H1 (cell line): ENCODE measurements at regions not wholly inside any gene's neighbourhood (a gene's known extent, or its start where the extent isn't known, plus 50 kb on each side); places are given as distances from the start of the nearest gene placed in this dataset.

Experiments used
- EZH2 ChIP-seq: fragments of 200-600 bp; sonication (generic); IDR thresholded peaks from 2 replicates; pipeline ENCODE4 v1.7.1; 2012; ENCODE audit warnings: low read depth, mild to moderate bottlenecking, moderate library complexity, low read length, inconsistent platforms; ENCODE audit not compliant: severe bottlenecking
- JUN ChIP-seq: IDR thresholded peaks from 2 replicates; pipeline ENCODE4 v1.6.1; 2011; ENCODE audit warnings: low read depth, mild to moderate bottlenecking, improper control_type of control experiment, low read length
- POLR2AphosphoS5 ChIP-seq: IDR thresholded peaks from 2 replicates; pipeline ENCODE4 v1.6.1; 2011; ENCODE audit warnings: low read depth, low read length
- TAF1 ChIP-seq: IDR thresholded peaks from 2 replicates; pipeline ENCODE4 v1.6.1; 2011; ENCODE audit warnings: mild to moderate bottlenecking, low read depth, low read length
- TF ChIP-seq, protein P1 (sequence below), 3 experiments: IDR thresholded peaks; 1 replicate in 2 of 3; 2 replicates in 1 of 3; pipeline versions ENCODE4 v1.5.1 to v1.6.1; 2011; ENCODE audit warnings: low read length in 3 of 3, mild to moderate bottlenecking in 3 of 3, inconsistent platforms in 2 of 3, low read depth in 1 of 3, moderate library complexity in 1 of 3; ENCODE audit not compliant: insufficient read depth in 1 of 3; ENCODE audit errors: control extremely low read depth in 1 of 3
- TF ChIP-seq, protein P2 (sequence below): IDR thresholded peaks from 2 replicates; pipeline ENCODE4 v1.6.1; 2011; ENCODE audit warnings: low read depth, mild to moderate bottlenecking, low read length; ENCODE audit not compliant: insufficient read depth

DNA sequence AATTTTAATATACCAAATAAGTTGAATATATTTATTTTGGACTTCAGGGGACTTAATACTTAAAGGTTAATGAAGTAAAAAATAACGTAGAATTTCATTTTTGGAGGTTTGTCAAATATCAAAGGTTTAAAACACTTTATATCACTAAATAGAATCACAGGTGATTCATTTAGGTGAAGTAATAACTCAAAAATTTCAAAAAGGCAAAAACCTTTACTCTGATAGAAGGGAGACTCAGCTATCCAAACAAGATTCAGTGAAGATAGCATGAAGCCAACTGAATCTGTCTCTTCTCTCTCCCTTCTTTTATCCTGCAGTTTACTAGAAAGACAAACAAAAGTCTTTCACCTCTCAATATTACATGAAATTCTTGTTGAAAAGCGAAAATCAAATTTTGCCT, 110.2 kb upstream of the CYSLTR1 start:
- TF ChIP-seq POLR2AphosphoS5 (no peak), TAF1 (no peak), JUN (no peak), EZH2 (no peak)
- TF ChIP-seq, protein P1, sequence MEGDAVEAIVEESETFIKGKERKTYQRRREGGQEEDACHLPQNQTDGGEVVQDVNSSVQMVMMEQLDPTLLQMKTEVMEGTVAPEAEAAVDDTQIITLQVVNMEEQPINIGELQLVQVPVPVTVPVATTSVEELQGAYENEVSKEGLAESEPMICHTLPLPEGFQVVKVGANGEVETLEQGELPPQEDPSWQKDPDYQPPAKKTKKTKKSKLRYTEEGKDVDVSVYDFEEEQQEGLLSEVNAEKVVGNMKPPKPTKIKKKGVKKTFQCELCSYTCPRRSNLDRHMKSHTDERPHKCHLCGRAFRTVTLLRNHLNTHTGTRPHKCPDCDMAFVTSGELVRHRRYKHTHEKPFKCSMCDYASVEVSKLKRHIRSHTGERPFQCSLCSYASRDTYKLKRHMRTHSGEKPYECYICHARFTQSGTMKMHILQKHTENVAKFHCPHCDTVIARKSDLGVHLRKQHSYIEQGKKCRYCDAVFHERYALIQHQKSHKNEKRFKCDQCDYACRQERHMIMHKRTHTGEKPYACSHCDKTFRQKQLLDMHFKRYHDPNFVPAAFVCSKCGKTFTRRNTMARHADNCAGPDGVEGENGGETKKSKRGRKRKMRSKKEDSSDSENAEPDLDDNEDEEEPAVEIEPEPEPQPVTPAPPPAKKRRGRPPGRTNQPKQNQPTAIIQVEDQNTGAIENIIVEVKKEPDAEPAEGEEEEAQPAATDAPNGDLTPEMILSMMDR (IDR thresholded peaks at IDR 0.05; ENCODE audit: control extremely low read depth in 1 of 3, insufficient read depth in 1 of 3, low read depth in 1 of 3, low read length in 3 of 3) = no peak
- TF ChIP-seq, protein P2, sequence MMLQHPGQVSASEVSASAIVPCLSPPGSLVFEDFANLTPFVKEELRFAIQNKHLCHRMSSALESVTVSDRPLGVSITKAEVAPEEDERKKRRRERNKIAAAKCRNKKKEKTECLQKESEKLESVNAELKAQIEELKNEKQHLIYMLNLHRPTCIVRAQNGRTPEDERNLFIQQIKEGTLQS = no peak
